Erythroblast (primary cell): ENCODE measurements at regions not wholly inside any gene's neighbourhood (a gene's known extent, or its start where the extent isn't known, plus 50 kb on each side); places are given as distances from the start of the nearest gene placed in this dataset.

Experiments
- GATA1 ChIP-seq: IDR thresholded peaks from 2 replicates; pipeline ENCODE4 v1.6.1; 2011; ENCODE audit warnings: low read depth, mild to moderate bottlenecking, control low read depth, low read length, moderate library complexity
- POLR2A ChIP-seq: IDR thresholded peaks from 2 replicates; pipeline ENCODE4 v1.6.1; 2011; ENCODE audit warnings: mild to moderate bottlenecking, low read length

DNA sequence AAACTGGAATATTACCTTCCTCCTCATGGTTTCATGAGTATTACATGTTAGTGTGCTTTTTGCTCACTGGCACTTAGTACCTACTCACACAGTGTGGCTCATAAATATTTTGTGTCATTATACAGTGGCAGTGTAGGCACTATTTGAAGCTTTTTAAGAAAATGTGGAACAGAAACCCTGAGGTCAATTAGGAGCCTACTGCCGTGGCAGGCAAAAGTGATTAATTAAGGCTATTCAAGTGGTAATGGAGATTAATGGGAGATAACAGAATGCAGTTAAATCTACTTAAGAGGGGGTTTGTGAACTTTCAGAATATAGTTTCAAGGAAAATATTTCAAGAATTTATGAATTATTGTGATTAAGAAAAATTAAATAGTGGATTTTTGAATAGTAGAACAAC is 277.6 kb downstream of the HGF start:
- TF ChIP-seq POLR2A (no peak), GATA1 (no peak)
